Activated CD4-positive, CD25-positive, alpha-beta regulatory T cell treated with anti-CD3 and anti-CD28 coated beads, Interleukin-2, amount 50 U/mL, for 72 hours (primary cell): ENCODE measurements at regions not wholly inside any gene's neighbourhood (a gene's known extent, or its start where the extent isn't known, plus 50 kb on each side); places are given as distances from the start of the nearest gene placed in this dataset.

ENCODE experiments used
- DNase-seq: peaks from one replicate; pipeline ENCODE4 v3.0.0; 2021

GRCh38 chr10:81031774-81032173, 494.1 kb downstream of the SH2D4B start:
- no peak for DNase-seq

- no peak for DNase-seq
These were observed 496.7 kb downstream of the SH2D4B start for GRCh38 chr10:81034383-81034782.

GRCh38 chr10:81036257-81036656, 498.6 kb downstream of the SH2D4B start:
- no peak for DNase-seq

GRCh38 chr10:81040031-81040430, 502.3 kb downstream of the SH2D4B start:
- no peak for DNase-seq

- DNase-seq, result no peak
These were observed 503.2 kb downstream of the SH2D4B start for GRCh38 chr10:81040940-81041339.

- DNase-seq, result no peak
These were observed 504.9 kb downstream of the SH2D4B start for GRCh38 chr10:81042647-81043046.

GRCh38 chr10:81065474-81065873, 527.8 kb downstream of the SH2D4B start:
- DNase-seq, result no peak

GRCh38 chr10:81068460-81068859, 530.8 kb downstream of the SH2D4B start:
- no peak for DNase-seq

- DNase-seq, result no peak
These were observed 533.5 kb downstream of the SH2D4B start for GRCh38 chr10:81071087-81071796.

GRCh38 chr10:81073155-81073554, 535.5 kb downstream of the SH2D4B start:
- DNase-seq, result no peak

- DNase-seq, result no peak
These were observed 544.4 kb downstream of the SH2D4B start for GRCh38 chr10:81081887-81082620.

- DNase-seq, result no peak
These were observed 545.1 kb downstream of the SH2D4B start for GRCh38 chr10:81082621-81083376.

- DNase-seq, result no peak
These were observed 555.4 kb downstream of the SH2D4B start for GRCh38 chr10:81093056-81093455.

GRCh38 chr10:81095238-81095637, 557.5 kb downstream of the SH2D4B start:
- DNase-seq, result no peak

GRCh38 chr10:81096558-81096957, 558.9 kb downstream of the SH2D4B start:
- no peak for DNase-seq

- no peak for DNase-seq
These were observed 563.4 kb downstream of the SH2D4B start for GRCh38 chr10:81101062-81101461.

GRCh38 chr10:81104494-81104893, 566.8 kb downstream of the SH2D4B start:
- DNase-seq, result no peak

GRCh38 chr10:81108516-81109199, 571.0 kb downstream of the SH2D4B start:
- DNase-seq, result no peak

GRCh38 chr10:81109200-81109752, 571.6 kb downstream of the SH2D4B start:
- no peak for DNase-seq

GRCh38 chr10:81116201-81116600, 578.5 kb downstream of the SH2D4B start:
- no peak for DNase-seq

- DNase-seq, result no peak
These were observed 579.3 kb downstream of the SH2D4B start for GRCh38 chr10:81116990-81117389.

- DNase-seq, result no peak
These were observed 590.2 kb downstream of the SH2D4B start for GRCh38 chr10:81127931-81128330.

GRCh38 chr10:81130014-81130413, 592.3 kb downstream of the SH2D4B start:
- DNase-seq, result no peak
